Kidney (tissue), 13 donors: ENCODE measurements at regions not wholly inside any gene's neighbourhood (a gene's known extent, or its start where the extent isn't known, plus 50 kb on each side); places are given as distances from the start of the nearest gene placed in this dataset.

Source experiments
- DNase-seq, 5 donors: peaks; one replicate each; pipeline ENCODE4 v3.0.0-alpha.2; 2013 to 2020
- FAIRE-seq: peaks from 2 replicates; lab custom pipeline; 2012; peaks lifted over from hg19 to GRCh38; lab: Jason Lieb, UNC
- H3K27ac ChIP-seq, 2 donors: one replicate each; pipeline ENCODE4 v1.7.0; 2013; ENCODE audit warnings: low read depth in 2 of 2, low read length in 2 of 2, inconsistent platforms in 1 of 2
- H3K27me3 ChIP-seq: one replicate; pipeline ENCODE4 v1.7.1; 2013; ENCODE audit warnings: low read length, inconsistent platforms; ENCODE audit not compliant: control insufficient read depth, insufficient read depth
- H3K36me3 ChIP-seq, 3 donors: one replicate each; pipeline versions ENCODE4 v1.7.0 to v1.7.1; 2013; ENCODE audit warnings: low read length in 3 of 3, control low read depth in 1 of 3, inconsistent platforms in 1 of 3; ENCODE audit not compliant: insufficient read depth in 3 of 3, control insufficient read depth in 2 of 3
- H3K4me1 ChIP-seq, 3 donors: one replicate each; pipeline versions ENCODE4 v1.7.0 to v1.7.1; 2013; ENCODE audit warnings: low read length in 3 of 3, inconsistent platforms in 1 of 3, low read depth in 1 of 3; ENCODE audit not compliant: control insufficient read depth in 2 of 3, insufficient read depth in 2 of 3
- H3K4me3 ChIP-seq, 3 donors: one replicate each; pipeline versions ENCODE4 v1.7.0 to v1.8.1; 2013; ENCODE audit warnings: low read length in 3 of 3, control low read depth in 1 of 3, inconsistent platforms in 1 of 3
- H3K9ac ChIP-seq, 3 donors: one replicate each; pipeline versions ENCODE4 v1.7.0 to v1.7.1; 2013; ENCODE audit warnings: low read length in 3 of 3, control low read depth in 1 of 3, inconsistent platforms in 1 of 3
- H3K9me3 ChIP-seq, 3 donors: one replicate each; pipeline versions ENCODE4 v1.7.0 to v1.7.1; 2013; ENCODE audit warnings: low read length in 3 of 3, control low read depth in 1 of 3, inconsistent platforms in 1 of 3; ENCODE audit not compliant: control insufficient read depth in 2 of 3, insufficient read depth in 1 of 3
- intact Hi-C: fragments of 100-400 bp; cut with DNase I; formaldehyde crosslinking; loops from one replicate; pipeline ENCODE4 v1.11.1; 2022
- TF ChIP-seq, protein P1 (sequence below): IDR thresholded peaks from 3 replicates; pipeline ENCODE4 v1.5.1; 2012; ENCODE audit warnings: mild to moderate bottlenecking, moderate library complexity, borderline replicate concordance; ENCODE audit not compliant: insufficient read depth; ENCODE audit errors: extremely low read depth
- donor health status: control.
- donor health status: control.
- donor health status: control.
- donor health status: control.
- donor health status: control.
- donor health status: DM: yes; HTN: yes; CAD: no.
- donor health status: Normal renal cell carcinoma (clear cell type).

DNA sequence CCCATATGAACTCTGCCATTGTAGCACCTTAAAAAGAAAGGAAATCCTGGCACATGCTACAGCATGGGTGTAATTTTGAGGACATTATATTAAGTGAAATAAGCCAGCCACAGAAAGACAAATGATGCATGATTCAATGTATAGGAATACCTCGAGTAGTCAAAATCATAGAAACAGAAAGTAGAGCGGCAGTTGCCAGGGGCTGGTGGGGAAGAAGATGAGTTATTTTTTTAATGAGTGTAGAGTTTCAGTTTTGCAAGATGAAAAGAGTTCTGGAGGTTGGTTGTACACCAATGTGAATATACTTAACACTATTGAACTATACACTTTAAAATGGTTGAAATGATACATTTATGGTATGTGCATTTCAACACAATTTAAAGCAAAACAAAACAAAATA lies 133.0 kb downstream of the ZDHHC21 start:
- Histone ChIP-seq H3K9me3 (no peaks in the 10 kb centered on the region), H3K4me3 (no peak overlapping the region), H3K36me3 (no peaks in the 10 kb centered on the region), H3K27me3 (no peaks in the 10 kb centered on the region), H3K9ac (no peak overlapping the region), H3K4me1 (no peaks in the 10 kb centered on the region), H3K27ac (no peak overlapping the region)
- intact Hi-C loops: no loop called here
- TF ChIP-seq, protein P1, sequence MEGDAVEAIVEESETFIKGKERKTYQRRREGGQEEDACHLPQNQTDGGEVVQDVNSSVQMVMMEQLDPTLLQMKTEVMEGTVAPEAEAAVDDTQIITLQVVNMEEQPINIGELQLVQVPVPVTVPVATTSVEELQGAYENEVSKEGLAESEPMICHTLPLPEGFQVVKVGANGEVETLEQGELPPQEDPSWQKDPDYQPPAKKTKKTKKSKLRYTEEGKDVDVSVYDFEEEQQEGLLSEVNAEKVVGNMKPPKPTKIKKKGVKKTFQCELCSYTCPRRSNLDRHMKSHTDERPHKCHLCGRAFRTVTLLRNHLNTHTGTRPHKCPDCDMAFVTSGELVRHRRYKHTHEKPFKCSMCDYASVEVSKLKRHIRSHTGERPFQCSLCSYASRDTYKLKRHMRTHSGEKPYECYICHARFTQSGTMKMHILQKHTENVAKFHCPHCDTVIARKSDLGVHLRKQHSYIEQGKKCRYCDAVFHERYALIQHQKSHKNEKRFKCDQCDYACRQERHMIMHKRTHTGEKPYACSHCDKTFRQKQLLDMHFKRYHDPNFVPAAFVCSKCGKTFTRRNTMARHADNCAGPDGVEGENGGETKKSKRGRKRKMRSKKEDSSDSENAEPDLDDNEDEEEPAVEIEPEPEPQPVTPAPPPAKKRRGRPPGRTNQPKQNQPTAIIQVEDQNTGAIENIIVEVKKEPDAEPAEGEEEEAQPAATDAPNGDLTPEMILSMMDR: no peak
- DNase-seq (no peak), FAIRE-seq (no peak)

- H3K27ac ChIP-seq: no peak overlapping the region
- intact Hi-C loops: loop anchor here (10.0 kb wide), 1 partner anchor 50 kb away; no protein-coding TSS in a partner anchor
Observed at GRCh38 chr9:14554886-14555285, 138.3 kb downstream of the ZDHHC21 start.

DNA sequence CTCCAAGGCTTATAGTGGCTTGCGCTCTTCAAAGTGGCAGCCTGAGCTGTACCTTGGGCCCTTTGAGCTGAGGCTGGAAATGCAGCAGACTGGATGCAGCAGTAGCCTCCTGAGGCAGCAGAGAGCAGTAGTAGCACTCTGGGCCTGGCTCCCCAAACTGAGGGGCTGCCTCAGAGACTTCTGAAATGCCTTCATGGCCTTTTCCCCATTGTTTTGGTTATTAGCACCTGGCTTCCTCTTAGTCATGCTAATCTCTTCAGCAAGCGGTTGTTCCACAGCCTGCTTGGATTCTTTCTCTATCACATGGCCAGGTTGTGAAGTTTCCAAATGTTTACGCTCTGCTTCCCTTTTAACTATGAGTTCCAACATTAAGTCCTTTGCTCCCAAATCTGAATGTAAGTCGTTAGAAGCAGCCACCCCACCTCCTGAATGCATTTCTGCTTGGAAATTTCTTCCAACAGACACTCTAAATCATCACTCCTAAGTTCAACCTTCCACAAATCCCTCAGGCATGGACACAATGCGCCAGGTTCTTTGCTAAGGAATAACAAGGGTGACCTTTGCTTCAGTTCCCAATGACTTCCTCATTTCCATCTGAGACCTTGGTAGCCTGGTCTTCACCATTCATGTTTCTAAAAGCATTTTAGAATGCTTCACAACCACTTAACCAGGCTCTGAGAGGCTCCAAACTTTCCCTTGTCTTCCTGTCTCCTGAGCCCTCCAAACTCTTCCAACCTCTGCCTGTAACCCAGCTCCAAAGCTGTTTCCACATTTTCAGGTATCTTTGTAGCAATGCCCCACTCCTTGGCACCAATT lies 145.8 kb downstream of the ZDHHC21 start:
- DNase-seq (no peak), FAIRE-seq (no peak)
- Histone ChIP-seq H3K4me3 (no peak overlapping the region), H3K36me3 (no peaks in the 10 kb centered on the region), H3K9me3 (no peaks in the 10 kb centered on the region), H3K9ac (no peak overlapping the region), H3K27me3 (no peaks in the 10 kb centered on the region), H3K27ac (no peak overlapping the region), H3K4me1 (no peaks in the 10 kb centered on the region)
- TF ChIP-seq, protein P1: no peak
- intact Hi-C loops: no loop called here

More at GRCh38 chr9:14554886-14555285, 138.3 kb downstream of the ZDHHC21 start:
- no peaks in the 10 kb centered on the region for H3K27me3 ChIP-seq
- H3K36me3 ChIP-seq: no peaks in the 10 kb centered on the region
- no peaks in the 10 kb centered on the region for H3K9me3 ChIP-seq
- DNase-seq (no peak), FAIRE-seq (no peak)
- TF ChIP-seq, protein P1: no peak
- H3K4me1 ChIP-seq: no peaks in the 10 kb centered on the region
- no peak overlapping the region for H3K9ac ChIP-seq
- no peak overlapping the region for H3K4me3 ChIP-seq
